CD14-positive monocyte (primary cell): ENCODE measurements at regions not wholly inside any gene's neighbourhood (a gene's known extent, or its start where the extent isn't known, plus 50 kb on each side); places are given as distances from the start of the nearest gene placed in this dataset.
"Not testable (repeated sequence)": the region's sequence is repeated elsewhere in the genome, so short reads cannot be mapped to it uniquely, and the experiment has no call there.

Experiments used
- DNase-seq, 3 donors: peaks; one replicate each; pipeline ENCODE4 v3.0.0-alpha.2; 2011 to 2022
- H2AFZ ChIP-seq: 2 replicates; pipeline ENCODE4 v1.6.0; 2012; ENCODE audit warnings: mild to moderate bottlenecking, low read depth, low read length, inconsistent platforms; ENCODE audit not compliant: insufficient read depth, poor library complexity, severe bottlenecking
- H3K27ac ChIP-seq, 2 donors: 1 replicate in 1 of 2; 2 replicates in 1 of 2; pipeline ENCODE4 v1.5.1; 2012 to 2013; ENCODE audit warnings: low read length in 2 of 2, control low read depth in 1 of 2, inconsistent platforms in 1 of 2, low read depth in 1 of 2, mild to moderate bottlenecking in 1 of 2
- H3K27me3 ChIP-seq, 2 donors: one replicate each; pipeline versions ENCODE4 v1.6.0 to v1.6.1; 2011 to 2013; ENCODE audit warnings: low read length in 2 of 2; ENCODE audit not compliant: control insufficient read depth in 2 of 2, insufficient read depth in 2 of 2
- H3K36me3 ChIP-seq, 2 donors: replicated peaks in 1 of 2; 1 replicate in 1 of 2; 2 replicates in 1 of 2; pipeline versions ENCODE4 v1.5.1 to v1.6.1; 2012 to 2013; ENCODE audit warnings: low read length in 2 of 2, control low read depth in 1 of 2, inconsistent platforms in 1 of 2, mild to moderate bottlenecking in 1 of 2; ENCODE audit not compliant: insufficient read depth in 2 of 2, control insufficient read depth in 1 of 2
- H3K4me1 ChIP-seq, 2 donors: 1 replicate in 1 of 2; 2 replicates in 1 of 2; pipeline versions ENCODE4 v1.5.1 to v1.6.1; 2012 to 2013; ENCODE audit warnings: low read length in 2 of 2, control low read depth in 1 of 2, inconsistent platforms in 1 of 2, mild to moderate bottlenecking in 1 of 2, moderate library complexity in 1 of 2; ENCODE audit not compliant: insufficient read depth in 2 of 2, control insufficient read depth in 1 of 2
- H3K4me2 ChIP-seq: replicated peaks from 2 replicates; pipeline ENCODE3; 2012; ENCODE audit warnings: low read length, moderate library complexity, mild to moderate bottlenecking; ENCODE audit not compliant: poor library complexity, severe bottlenecking; ENCODE audit errors: extremely low read depth
- H3K4me3 ChIP-seq, 3 experiments: fragments of 200-600 bp in 1 of 3; sonication (generic) in 1 of 3; replicated peaks in 1 of 3; 1 replicate in 2 of 3; 2 replicates in 1 of 3; pipeline ENCODE4 v1.5.1; 2011 to 2013; ENCODE audit warnings: low read length in 3 of 3, mild to moderate bottlenecking in 3 of 3, control low read depth in 2 of 3, low read depth in 2 of 3, inconsistent platforms in 1 of 3, moderate library complexity in 1 of 3
- H3K79me2 ChIP-seq: 2 replicates; pipeline ENCODE4 v1.6.0; 2012; ENCODE audit warnings: mild to moderate bottlenecking, control low read depth, inconsistent platforms, low read length, moderate library complexity; ENCODE audit not compliant: insufficient read depth
- H3K9ac ChIP-seq: 2 replicates; pipeline ENCODE4 v1.6.0; 2017; ENCODE audit warnings: low read length, mild to moderate bottlenecking; ENCODE audit not compliant: insufficient read depth, poor library complexity, severe bottlenecking
- H3K9me3 ChIP-seq, 2 donors: replicated peaks in 1 of 2; 1 replicate in 1 of 2; 2 replicates in 1 of 2; pipeline versions ENCODE4 v1.5.1 to v1.6.1; 2012 to 2013; ENCODE audit warnings: low read length in 2 of 2, control low read depth in 1 of 2; ENCODE audit not compliant: control insufficient read depth in 1 of 2, insufficient read depth in 1 of 2
- H4K20me1 ChIP-seq: 2 replicates; pipeline ENCODE4 v1.6.0; 2012; ENCODE audit warnings: mild to moderate bottlenecking, low read length, control low read depth, moderate library complexity; ENCODE audit not compliant: insufficient read depth
- H3K27ac Mint-ChIP-seq, 7 donors: one replicate each; pipeline ENCODE4 v1.8.0; 2020; ENCODE audit warnings: mild to moderate bottlenecking in 7 of 7, mixed read lengths in 7 of 7, moderate library complexity in 6 of 7, inconsistent platforms in 2 of 7
- H3K27me3 Mint-ChIP-seq, 3 donors: one replicate each; pipeline ENCODE4 v1.8.0; 2021 to 2022; ENCODE audit warnings: low read depth in 3 of 3, mild to moderate bottlenecking in 3 of 3, mixed read lengths in 3 of 3, moderate library complexity in 3 of 3, inconsistent platforms in 1 of 3
- H3K36me3 Mint-ChIP-seq, 2 donors: one replicate each; pipeline ENCODE4 v1.8.0; 2020; ENCODE audit warnings: mixed read lengths in 2 of 2, inconsistent platforms in 1 of 2, mild to moderate bottlenecking in 1 of 2
- H3K4me1 Mint-ChIP-seq: one replicate; pipeline ENCODE4 v1.8.0; 2020; ENCODE audit warnings: mild to moderate bottlenecking, mixed read lengths
- H3K4me3 Mint-ChIP-seq, 2 donors: one replicate each; pipeline ENCODE4 v1.8.0; 2020; ENCODE audit warnings: mild to moderate bottlenecking in 2 of 2, mixed read lengths in 2 of 2, moderate library complexity in 1 of 2
- H3K9me3 Mint-ChIP-seq, 7 donors: one replicate each; pipeline ENCODE4 v1.8.0; 2020 to 2022; ENCODE audit warnings: mixed read lengths in 7 of 7, mild to moderate bottlenecking in 6 of 7, moderate library complexity in 6 of 7, inconsistent platforms in 2 of 7
- WGBS: methylation state at CpG from one replicate; pipeline ENCODE4 v1.1.5; 2013; ENCODE audit warnings: missing lambda C conversion rate; ENCODE audit not compliant: insufficient coverage; 5-methylcytosine and 5-hydroxymethylcytosine counted together
- intact Hi-C, 2 donors: fragments of 100-400 bp; cut with micrococcal nuclease; formaldehyde crosslinking; loops; one replicate each; pipeline versions ENCODE4 v1.15.0 to v1.15.1; 2023
- TF ChIP-seq, protein P1 (sequence below): fragments of 200-600 bp; IDR thresholded peaks from one replicate; pipeline ENCODE4 v1.8.0; 2022; ENCODE audit warnings: antibody characterized with exemption, mild to moderate bottlenecking

DNA sequence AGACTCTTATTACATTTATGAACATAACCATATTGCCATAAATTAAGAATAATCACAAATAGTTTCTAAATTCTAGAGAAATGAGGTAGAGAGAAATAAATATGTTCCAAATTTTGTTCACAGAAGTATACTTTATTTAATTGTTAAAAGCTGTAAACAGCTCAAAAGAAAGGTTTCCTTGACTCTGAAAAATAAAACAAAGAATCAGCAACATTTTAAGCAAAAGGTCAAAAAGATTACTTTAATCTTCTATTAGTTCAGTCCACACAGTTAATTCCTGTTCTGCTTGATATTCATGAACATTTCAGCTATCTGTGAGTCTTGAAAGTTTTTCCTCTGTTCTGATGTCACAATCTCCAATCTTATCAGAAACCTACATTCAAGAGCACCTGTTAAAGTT is 197.9 kb downstream of the GJA1 start:
- Mint-ChIP-seq H3K27me3 (no peaks in the 10 kb centered on the region), H3K4me3 (no peak overlapping the region), H3K4me1 (no peaks in the 10 kb centered on the region), H3K9me3 (peaks cover 11 to 40% (median 16%) of the 10 kb centered on the region in 7 donors), H3K27ac (no peak overlapping the region), H3K36me3 (no peaks in the 10 kb centered on the region)
- Histone ChIP-seq H3K27ac (no peak overlapping the region), H3K9me3 (peaks cover 20 to 26% of the 10 kb centered on the region in 2 donors), H3K36me3 (no peaks in the 10 kb centered on the region), H3K9ac (no peak overlapping the region), H3K79me2 (no peaks in the 10 kb centered on the region), H2AFZ (no peak overlapping the region), H3K4me2 (no peak overlapping the region), H3K27me3 (no peaks in the 10 kb centered on the region), H3K4me3 (no peak overlapping the region), H3K4me1 (no peaks in the 10 kb centered on the region), H4K20me1 (no peaks in the 10 kb centered on the region)
- DNase-seq, result no peak
- TF ChIP-seq, protein P1, sequence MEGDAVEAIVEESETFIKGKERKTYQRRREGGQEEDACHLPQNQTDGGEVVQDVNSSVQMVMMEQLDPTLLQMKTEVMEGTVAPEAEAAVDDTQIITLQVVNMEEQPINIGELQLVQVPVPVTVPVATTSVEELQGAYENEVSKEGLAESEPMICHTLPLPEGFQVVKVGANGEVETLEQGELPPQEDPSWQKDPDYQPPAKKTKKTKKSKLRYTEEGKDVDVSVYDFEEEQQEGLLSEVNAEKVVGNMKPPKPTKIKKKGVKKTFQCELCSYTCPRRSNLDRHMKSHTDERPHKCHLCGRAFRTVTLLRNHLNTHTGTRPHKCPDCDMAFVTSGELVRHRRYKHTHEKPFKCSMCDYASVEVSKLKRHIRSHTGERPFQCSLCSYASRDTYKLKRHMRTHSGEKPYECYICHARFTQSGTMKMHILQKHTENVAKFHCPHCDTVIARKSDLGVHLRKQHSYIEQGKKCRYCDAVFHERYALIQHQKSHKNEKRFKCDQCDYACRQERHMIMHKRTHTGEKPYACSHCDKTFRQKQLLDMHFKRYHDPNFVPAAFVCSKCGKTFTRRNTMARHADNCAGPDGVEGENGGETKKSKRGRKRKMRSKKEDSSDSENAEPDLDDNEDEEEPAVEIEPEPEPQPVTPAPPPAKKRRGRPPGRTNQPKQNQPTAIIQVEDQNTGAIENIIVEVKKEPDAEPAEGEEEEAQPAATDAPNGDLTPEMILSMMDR, result no peak
- intact Hi-C loops, result no loop called here

DNA sequence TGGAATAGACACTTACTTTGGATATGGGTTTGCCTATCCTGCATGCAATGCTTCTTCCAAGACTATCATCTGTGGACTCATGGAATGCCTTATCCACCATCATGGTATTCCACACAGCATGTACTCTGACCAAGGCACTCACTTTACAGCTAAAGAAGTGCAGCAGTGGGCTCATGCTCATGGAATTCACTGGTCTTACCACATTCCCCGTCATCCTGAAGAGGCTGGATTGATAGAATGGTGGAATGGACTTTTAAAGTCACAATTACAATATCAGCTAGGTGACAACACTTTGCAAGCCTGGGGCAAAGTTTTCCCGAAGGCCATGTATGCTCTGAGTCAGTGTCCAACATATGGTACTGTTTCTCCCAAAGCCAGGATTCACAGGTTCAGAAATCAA is 199.1 kb downstream of the GJA1 start:
- H3K4me3 Mint-ChIP-seq, H3K27me3 Mint-ChIP-seq, H3K36me3 ChIP-seq, H4K20me1 ChIP-seq, H3K4me2 ChIP-seq, DNase-seq, H3K4me3 ChIP-seq, H3K27me3 ChIP-seq, H3K27ac Mint-ChIP-seq, intact Hi-C loops, H2AFZ ChIP-seq, H3K4me1 ChIP-seq, H3K27ac ChIP-seq, H3K36me3 Mint-ChIP-seq, H3K9ac ChIP-seq, H3K4me1 Mint-ChIP-seq, H3K79me2 ChIP-seq: not testable (repeated sequence)
- H3K9me3 ChIP-seq, result peaks cover 20 to 26% of the 10 kb centered on the region in 2 donors
- no CpG with 5 or more reads among the region's 2 CpGs for WGBS
- peaks cover 11 to 42% (median 19%) of the 10 kb centered on the region in 7 donors for H3K9me3 Mint-ChIP-seq
